Sigmoid colon (tissue), 4 donors: ENCODE measurements at regions not wholly inside any gene's neighbourhood (a gene's known extent, or its start where the extent isn't known, plus 50 kb on each side); places are given as distances from the start of the nearest gene placed in this dataset.

Source experiments
- CTCF ChIP-seq, 4 experiments: fragments of 450-650 bp in 3 of 4; fragments of 200-600 bp in 1 of 4; IDR thresholded peaks; one replicate each; pipeline ENCODE4 v1.5.1; 2016 to 2019; ENCODE audit warnings: antibody characterized with exemption in 4 of 4, mild to moderate bottlenecking in 3 of 4, moderate library complexity in 2 of 4
- EP300 ChIP-seq, 4 donors: sonication (generic); formaldehyde crosslinking; IDR thresholded peaks; one replicate each; pipeline ENCODE4 v1.6.1; 2017; ENCODE audit warnings: antibody characterized with exemption in 4 of 4

- TF ChIP-seq EP300 (IDR thresholded peaks at IDR 0.05) (no peak), CTCF (IDR thresholded peaks at IDR 0.05) (peak in 2 of 4 experiments; percentile 17 to 38)
These were observed 179.3 kb downstream of the TFEC start for GRCh38 chr7:115851291-115851690.
